NCI-H510A treated with DMSO at 0.1 percent for 48 hours (cell line): ENCODE measurements at regions not wholly inside any gene's neighbourhood (a gene's known extent, or its start where the extent isn't known, plus 50 kb on each side); places are given as distances from the start of the nearest gene placed in this dataset.
"Not testable (repeated sequence)": the region's sequence is repeated elsewhere in the genome, so short reads cannot be mapped to it uniquely, and the experiment has no call there.

Experiments
- DNase-seq: peaks from one replicate; lab custom pipeline; 2025; lab: John Stamatoyannopoulos, UW

- DNase-seq = no peak
Observed at GRCh38 chr9:80836013-80836412, 853.3 kb downstream of the TLE1 start.

DNA sequence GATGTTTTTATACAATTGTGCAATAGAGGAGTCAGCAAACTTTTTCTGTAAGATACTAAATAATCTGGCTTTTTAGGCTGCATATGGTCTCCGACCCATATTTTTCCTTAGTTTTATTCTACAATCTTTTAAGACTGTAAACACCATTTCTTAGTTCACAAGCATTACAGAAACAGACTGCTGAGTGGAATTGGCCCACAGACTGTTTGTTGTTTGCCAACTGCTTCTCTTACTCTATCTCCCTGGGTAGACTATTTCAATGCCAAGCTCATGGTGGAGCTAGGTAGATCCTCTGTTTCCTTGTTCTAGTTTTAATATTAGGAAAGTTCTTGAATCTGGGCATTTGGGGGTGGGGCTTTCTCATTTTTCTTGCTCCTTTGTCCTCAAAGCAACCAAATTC lies 857.6 kb downstream of the TLE1 start:
- no peak for DNase-seq

DNA sequence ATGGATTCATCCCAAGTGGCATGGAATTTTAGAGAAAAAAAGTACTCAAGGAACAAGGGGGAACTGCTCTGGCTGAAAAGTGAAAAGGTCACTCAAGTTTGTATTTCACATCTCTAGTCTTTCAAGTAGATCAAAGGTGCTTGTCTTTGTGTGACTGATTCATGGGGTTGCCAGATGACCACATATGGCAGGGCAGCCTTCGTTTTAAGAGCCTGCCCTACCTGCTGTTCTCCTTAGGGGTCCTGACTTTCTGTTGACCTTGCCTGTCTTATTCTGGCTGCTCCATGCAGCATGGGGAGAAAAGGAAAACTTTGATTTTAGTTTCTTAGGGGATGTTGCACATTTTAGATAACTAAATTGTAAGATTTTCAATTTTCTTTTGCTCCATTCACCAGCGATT lies 877.7 kb downstream of the TLE1 start:
- DNase-seq = no peak

GRCh38 chr9:80811003-80811402 lies 878.3 kb downstream of the TLE1 start:
- no peak for DNase-seq

DNA sequence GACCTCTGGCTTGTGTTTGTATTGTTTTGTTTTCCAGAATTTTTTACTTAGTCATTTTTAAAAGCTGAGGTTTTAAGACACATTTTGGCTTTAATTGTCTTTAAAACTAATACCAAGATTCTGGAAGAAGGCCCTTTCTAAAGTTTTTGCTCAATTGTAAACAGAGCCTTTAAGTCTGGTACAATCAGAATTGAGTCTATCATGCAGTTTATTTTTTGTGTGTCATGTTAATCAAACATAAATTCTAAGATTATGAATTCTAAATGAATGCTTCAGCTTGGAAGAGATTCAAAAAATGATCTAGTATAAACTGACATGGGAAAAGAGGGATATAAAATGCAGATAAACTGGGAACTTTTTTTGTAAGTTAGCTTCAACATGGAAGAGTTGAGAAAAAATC lies 882.7 kb downstream of the TLE1 start:
- DNase-seq = no peak

GRCh38 chr9:80804873-80805272 lies 884.5 kb downstream of the TLE1 start:
- no peak for DNase-seq

- DNase-seq = no peak
Observed at GRCh38 chr9:80797831-80798688, 891.3 kb downstream of the TLE1 start.

GRCh38 chr9:80797101-80797829 lies 892.1 kb downstream of the TLE1 start:
- DNase-seq = no peak

GRCh38 chr9:80796632-80797031 lies 892.7 kb downstream of the TLE1 start:
- no peak for DNase-seq

- no peak for DNase-seq
Observed at GRCh38 chr9:80794197-80794596, 895.1 kb downstream of the TLE1 start.

- DNase-seq = no peak
Observed at GRCh38 chr9:80793706-80794105, 895.6 kb downstream of the TLE1 start.

- DNase-seq = no peak
Observed at GRCh38 chr9:80792726-80793125, 896.6 kb downstream of the TLE1 start.

DNA sequence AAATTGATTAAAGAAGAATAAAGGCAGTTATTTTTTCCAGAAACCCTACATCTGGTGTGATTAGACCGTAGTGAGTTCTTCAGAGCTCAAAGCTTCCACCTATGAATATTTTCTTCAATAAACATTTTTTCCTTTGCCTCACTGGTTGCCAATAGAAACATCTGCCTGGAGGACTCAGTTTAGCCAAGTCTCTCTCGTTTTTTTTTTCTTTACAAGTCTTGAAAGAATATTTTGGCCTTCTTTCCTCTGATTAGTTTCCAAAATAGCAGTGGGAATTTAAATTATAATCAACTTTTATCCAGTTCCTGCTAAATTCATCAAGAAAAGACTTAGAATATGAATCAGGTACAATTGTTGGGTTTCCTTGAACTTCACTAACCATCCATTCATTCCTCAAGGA lies 897.5 kb downstream of the TLE1 start:
- DNase-seq = no peak

GRCh38 chr9:80790764-80791163 lies 898.6 kb downstream of the TLE1 start:
- no peak for DNase-seq

GRCh38 chr9:80789831-80790230 lies 899.5 kb downstream of the TLE1 start:
- no peak for DNase-seq

DNA sequence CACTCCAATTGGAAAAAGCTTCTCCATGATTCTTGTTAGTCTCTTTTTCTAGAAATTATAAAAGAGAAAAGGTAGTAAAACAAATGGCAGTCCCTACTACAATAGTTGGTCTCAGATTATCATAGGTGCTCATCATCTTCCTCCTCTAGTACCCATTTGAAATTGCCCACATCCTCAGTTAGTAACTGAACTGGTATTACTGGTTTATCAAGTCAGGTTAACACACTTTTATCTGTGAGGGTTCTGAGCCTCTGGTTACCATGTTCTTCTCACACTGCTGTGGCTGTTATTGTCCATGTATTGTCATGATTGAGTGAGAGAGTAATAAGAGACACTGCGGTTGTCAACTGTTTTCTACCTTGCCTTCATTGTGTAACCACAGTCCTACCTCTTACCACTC lies 901.7 kb downstream of the TLE1 start:
- peak; percentile 73 for DNase-seq

GRCh38 chr9:80784647-80785046 lies 904.7 kb downstream of the TLE1 start:
- no peak for DNase-seq

GRCh38 chr9:80775971-80776370 lies 913.4 kb downstream of the TLE1 start:
- DNase-seq = no peak

- DNase-seq = peak; percentile 11
Observed at GRCh38 chr9:80775530-80775929, 913.8 kb downstream of the TLE1 start.

- no peak for DNase-seq
Observed at GRCh38 chr9:80771555-80772347, 917.6 kb downstream of the TLE1 start.

DNA sequence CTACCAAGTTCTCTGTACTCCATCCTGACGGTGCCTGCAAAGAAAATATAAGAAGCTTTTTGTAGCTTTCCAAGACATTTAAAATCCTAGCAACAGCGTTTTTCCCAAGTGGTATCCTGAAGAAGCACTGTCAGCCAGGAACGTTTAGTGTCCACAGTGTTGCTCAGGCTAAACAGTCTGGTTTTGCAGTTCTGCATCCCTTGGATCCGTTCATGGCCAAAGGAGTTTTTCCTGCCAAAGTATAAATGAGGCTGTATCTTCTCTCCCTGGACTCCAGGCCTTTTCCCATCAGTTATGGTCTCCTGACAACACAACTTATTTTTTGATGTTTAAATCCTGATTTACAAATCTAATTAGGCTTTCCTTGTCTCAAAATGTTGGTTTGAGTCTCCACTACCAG lies 925.8 kb downstream of the TLE1 start:
- no peak for DNase-seq

- no peak for DNase-seq
Observed at GRCh38 chr9:80755586-80755985, 933.8 kb downstream of the TLE1 start.

DNA sequence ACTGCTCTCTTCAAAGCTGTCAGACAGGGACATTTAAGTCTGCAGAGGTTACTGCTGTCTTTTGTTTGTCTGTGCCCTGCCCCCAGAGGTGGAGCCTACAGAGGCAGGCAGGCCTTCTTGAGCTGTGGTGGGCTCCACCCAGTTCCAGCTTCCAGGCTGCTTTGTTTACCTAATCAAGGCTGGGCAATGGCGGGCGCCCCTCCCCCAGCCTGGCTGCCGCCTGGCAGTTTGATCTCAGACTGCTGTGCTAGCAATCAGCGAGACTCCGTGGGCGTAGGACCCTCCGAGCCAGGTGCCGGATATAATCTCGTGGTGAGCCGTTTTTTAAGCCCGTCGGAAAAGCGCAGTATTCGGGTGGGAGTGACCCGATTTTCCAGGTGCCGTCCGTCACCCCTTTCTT lies 942.3 kb downstream of the TLE1 start:
- DNase-seq = not testable (repeated sequence)
